Neural crest cell (in vitro differentiated cells): ENCODE measurements at regions not wholly inside any gene's neighbourhood (a gene's known extent, or its start where the extent isn't known, plus 50 kb on each side); places are given as distances from the start of the nearest gene placed in this dataset.

Experiments used
- DNase-seq: peaks from one replicate; pipeline ENCODE4 v3.0.0; 2021; ENCODE audit warnings: low read depth, mixed read lengths, low spot score
- H3K27ac Mint-ChIP-seq: one replicate; pipeline ENCODE4 v1.8.0; 2021; ENCODE audit warnings: mild to moderate bottlenecking, mixed read lengths; ENCODE audit not compliant: unreplicated experiment
- H3K27me3 Mint-ChIP-seq: 2 replicates; pipeline ENCODE4 v1.8.0; 2021; ENCODE audit warnings: low read depth, mild to moderate bottlenecking, mixed read lengths
- H3K36me3 Mint-ChIP-seq: 2 replicates; pipeline ENCODE4 v1.8.0; 2021; ENCODE audit warnings: low read depth, mild to moderate bottlenecking, mixed read lengths
- H3K4me1 Mint-ChIP-seq: 2 replicates; pipeline ENCODE4 v1.8.0; 2021; ENCODE audit warnings: mixed read lengths
- H3K4me3 Mint-ChIP-seq: one replicate; pipeline ENCODE4 v1.8.0; 2021; ENCODE audit warnings: mild to moderate bottlenecking, mixed read lengths
- H3K9me3 Mint-ChIP-seq: 2 replicates; pipeline ENCODE4 v1.8.0; 2021; ENCODE audit warnings: mixed read lengths
- TF ChIP-seq, protein P1 (sequence below): fragments of 200-600 bp; sonication (generic); conservative IDR thresholded peaks from 2 replicates; pipeline ENCODE4 v1.5.0; 2021; ENCODE audit warnings: antibody characterized with exemption, mild to moderate bottlenecking

DNA sequence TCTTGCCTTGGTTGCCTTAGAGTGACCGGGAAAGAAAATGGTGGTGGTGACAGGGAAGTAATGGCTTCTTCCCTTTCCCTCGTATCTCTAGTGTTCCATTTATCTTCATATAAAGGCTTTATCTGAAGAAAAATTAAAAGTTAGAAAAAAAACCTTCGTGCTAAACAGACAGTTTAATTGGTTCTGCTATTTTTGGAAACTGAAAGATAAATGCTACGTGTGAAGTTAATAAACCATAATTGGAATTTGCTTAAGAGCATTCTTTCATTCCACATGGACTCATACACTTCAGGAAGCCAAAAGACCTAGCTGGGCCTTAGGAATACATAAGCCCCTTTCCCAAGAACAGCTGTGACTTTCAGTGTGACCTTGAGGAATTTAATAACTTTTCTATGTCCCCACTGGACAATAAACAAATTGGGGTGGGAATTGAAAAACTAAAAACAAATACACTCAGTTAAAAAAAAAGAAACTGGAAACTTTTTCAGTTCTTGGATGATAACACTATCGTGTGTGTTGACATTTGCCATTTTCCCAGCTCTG lies 818.8 kb upstream of the WWC1 start:
- no peaks in the 10 kb centered on the region for H3K27me3 Mint-ChIP-seq
- no peaks in the 10 kb centered on the region for H3K9me3 Mint-ChIP-seq
- H3K4me1 Mint-ChIP-seq = no peaks in the 10 kb centered on the region
- H3K36me3 Mint-ChIP-seq = no peaks in the 10 kb centered on the region
- H3K4me3 Mint-ChIP-seq = no peak overlapping the region
- DNase-seq = no peak
- TF ChIP-seq, protein P1, sequence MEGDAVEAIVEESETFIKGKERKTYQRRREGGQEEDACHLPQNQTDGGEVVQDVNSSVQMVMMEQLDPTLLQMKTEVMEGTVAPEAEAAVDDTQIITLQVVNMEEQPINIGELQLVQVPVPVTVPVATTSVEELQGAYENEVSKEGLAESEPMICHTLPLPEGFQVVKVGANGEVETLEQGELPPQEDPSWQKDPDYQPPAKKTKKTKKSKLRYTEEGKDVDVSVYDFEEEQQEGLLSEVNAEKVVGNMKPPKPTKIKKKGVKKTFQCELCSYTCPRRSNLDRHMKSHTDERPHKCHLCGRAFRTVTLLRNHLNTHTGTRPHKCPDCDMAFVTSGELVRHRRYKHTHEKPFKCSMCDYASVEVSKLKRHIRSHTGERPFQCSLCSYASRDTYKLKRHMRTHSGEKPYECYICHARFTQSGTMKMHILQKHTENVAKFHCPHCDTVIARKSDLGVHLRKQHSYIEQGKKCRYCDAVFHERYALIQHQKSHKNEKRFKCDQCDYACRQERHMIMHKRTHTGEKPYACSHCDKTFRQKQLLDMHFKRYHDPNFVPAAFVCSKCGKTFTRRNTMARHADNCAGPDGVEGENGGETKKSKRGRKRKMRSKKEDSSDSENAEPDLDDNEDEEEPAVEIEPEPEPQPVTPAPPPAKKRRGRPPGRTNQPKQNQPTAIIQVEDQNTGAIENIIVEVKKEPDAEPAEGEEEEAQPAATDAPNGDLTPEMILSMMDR = no peak
- no peak overlapping the region for H3K27ac Mint-ChIP-seq

DNA sequence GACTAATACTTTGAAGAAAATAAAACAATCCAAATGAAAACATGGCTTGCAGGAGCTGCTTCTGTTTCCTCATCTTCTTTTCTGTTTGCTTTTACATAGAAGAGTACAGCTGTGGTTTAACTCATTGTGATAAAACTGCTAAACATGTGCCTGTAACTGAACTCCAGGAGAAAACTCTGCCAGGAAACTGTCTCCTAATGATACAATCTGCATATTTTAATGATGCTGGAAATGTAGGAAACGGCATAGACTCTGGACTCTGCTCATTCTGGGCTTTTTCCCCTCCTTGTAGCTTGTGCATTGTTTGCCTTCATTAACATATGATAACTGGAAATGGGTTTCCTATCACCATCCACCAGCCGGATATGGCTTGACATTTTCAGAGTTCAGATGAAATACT lies 813.3 kb upstream of the WWC1 start:
- Mint-ChIP-seq H3K4me1 (no peaks in the 10 kb centered on the region), H3K27me3 (no peaks in the 10 kb centered on the region), H3K27ac (peak overlapping the region; percentile 43), H3K4me3 (no peak overlapping the region), H3K36me3 (no peaks in the 10 kb centered on the region), H3K9me3 (no peaks in the 10 kb centered on the region)
- TF ChIP-seq, protein P1 = no peak
- DNase-seq = no peak

DNA sequence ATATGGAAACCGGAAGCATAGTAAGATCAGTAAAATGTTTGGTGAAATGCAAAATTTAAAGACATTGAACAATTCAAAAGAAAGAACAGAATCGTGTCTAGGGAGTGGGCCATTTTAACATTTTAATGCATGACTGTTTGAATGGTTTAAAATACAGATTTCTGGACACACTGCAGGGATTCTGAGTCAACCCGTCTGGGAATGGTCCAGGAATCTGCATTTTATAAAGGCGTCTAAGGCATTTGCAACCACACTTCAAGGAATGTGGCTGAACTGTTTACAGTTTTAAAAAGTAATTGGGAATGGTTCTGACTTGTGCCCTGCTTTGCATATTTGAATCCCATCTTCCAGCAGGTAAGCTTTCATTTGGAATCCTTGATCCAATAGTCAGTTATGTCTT lies 811.7 kb upstream of the WWC1 start:
- Mint-ChIP-seq H3K4me3 (no peak overlapping the region), H3K9me3 (no peaks in the 10 kb centered on the region), H3K27me3 (no peaks in the 10 kb centered on the region), H3K4me1 (no peaks in the 10 kb centered on the region), H3K27ac (no peak overlapping the region), H3K36me3 (no peaks in the 10 kb centered on the region)
- TF ChIP-seq, protein P1 = no peak
- DNase-seq = no peak

DNA sequence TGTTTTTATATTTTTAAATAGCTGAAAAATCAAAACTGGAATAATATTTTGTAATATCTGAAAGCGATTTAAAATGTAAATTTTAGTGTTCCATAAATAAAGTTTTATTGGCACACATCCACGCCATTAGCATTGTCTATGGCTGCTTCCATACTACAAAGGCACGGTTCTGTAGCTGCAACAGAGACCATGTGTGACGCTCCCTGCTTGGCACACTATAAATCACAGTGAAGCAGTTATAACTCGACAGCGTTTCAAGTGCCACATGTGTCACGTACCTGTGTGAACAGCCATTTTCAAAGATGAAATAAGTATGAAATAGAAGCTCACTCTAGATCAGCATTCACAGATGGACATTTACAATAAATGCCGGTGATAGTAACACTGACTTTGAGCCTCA lies 810.1 kb upstream of the WWC1 start:
- no peaks in the 10 kb centered on the region for H3K27me3 Mint-ChIP-seq
- TF ChIP-seq, protein P1 = no peak
- no peaks in the 10 kb centered on the region for H3K9me3 Mint-ChIP-seq
- no peak overlapping the region for H3K4me3 Mint-ChIP-seq
- no peak for DNase-seq
- no peaks in the 10 kb centered on the region for H3K36me3 Mint-ChIP-seq
- H3K27ac Mint-ChIP-seq = no peak overlapping the region
- H3K4me1 Mint-ChIP-seq = no peaks in the 10 kb centered on the region

DNA sequence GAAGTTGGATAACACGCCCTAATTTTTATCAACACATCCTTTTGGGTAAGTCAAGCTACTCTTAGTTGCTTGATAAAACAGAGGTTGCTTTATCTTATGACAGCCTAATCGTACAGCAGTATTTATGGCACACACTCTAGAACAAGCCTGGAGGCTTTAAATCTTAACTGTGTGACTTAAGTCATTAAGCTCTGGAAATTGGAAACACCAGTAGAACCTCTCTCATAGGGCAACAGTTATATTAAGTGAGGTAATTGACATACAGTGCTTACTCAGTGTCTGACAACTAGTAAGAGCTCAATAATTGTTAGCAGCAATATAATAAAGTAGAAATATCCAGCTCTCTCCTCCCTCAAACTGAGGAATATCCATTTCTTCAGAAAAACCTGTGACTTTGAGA lies 808.9 kb upstream of the WWC1 start:
- no peaks in the 10 kb centered on the region for H3K27me3 Mint-ChIP-seq
- H3K27ac Mint-ChIP-seq = no peak overlapping the region
- no peaks in the 10 kb centered on the region for H3K4me1 Mint-ChIP-seq
- DNase-seq = no peak
- TF ChIP-seq, protein P1 = no peak
- H3K9me3 Mint-ChIP-seq = no peaks in the 10 kb centered on the region
- no peaks in the 10 kb centered on the region for H3K36me3 Mint-ChIP-seq
- no peak overlapping the region for H3K4me3 Mint-ChIP-seq
